ENCODE measurements at regions not wholly inside any gene's neighbourhood (a gene's known extent, or its start where the extent isn't known, plus 50 kb on each side); places are given as distances from the start of the nearest gene placed in this dataset.

- Histone ChIP-seq H3K36me3 (ENCODE audit: control insufficient read depth in 1 of 2, insufficient read depth in 2 of 2, low read length in 2 of 2) (no peaks in the 10 kb centered on the region), H3K4me2 (ENCODE audit: low read length) (no peak overlapping the region), H2AFZ (ENCODE audit: low read depth, low read length, poor library complexity, severe bottlenecking) (no peak overlapping the region), H3K9me2 (ENCODE audit: insufficient read depth) (no peaks in the 10 kb centered on the region), H3K4me1 (ENCODE audit: control insufficient read depth in 1 of 2, insufficient read depth in 2 of 2, low read length in 2 of 2) (no peaks in the 10 kb centered on the region), H3K27me3 (ENCODE audit: insufficient read depth, low read length) (peaks cover 26% of the 10 kb centered on the region; the same call in 1 of the 2 replicates), H3K4me3 (replicated peaks in 1 of 2; ENCODE audit: low read depth in 1 of 2, low read length in 2 of 2) (no peak overlapping the region), H4K20me1 (ENCODE audit: insufficient read depth) (no peaks in the 10 kb centered on the region), H3K9ac (ENCODE audit: low read length) (no peak overlapping the region), H3K79me2 (ENCODE audit: insufficient read depth, low read length) (no peaks in the 10 kb centered on the region), H3K9me3 (ENCODE audit: control insufficient read depth in 1 of 2, insufficient read depth in 1 of 2, low read depth in 1 of 2, low read length in 2 of 2) (no peaks in the 10 kb centered on the region), H3K27ac (ENCODE audit: low read depth, low read length) (no peak overlapping the region)
- ChIA-PET CTCF (no interaction called here), RAD21 (ENCODE audit: low non-redundant PET in 1 of 2, low total read pairs in 2 of 2, uncharacterized antibody in 2 of 2, unreplicated experiment in 2 of 2) (no interaction called here), POLR2A (no interaction called here)
- BruUV-seq (replicated peaks): no TSS peak
- no peak for ATAC-seq
- TF ChIP-seq ZBTB33 (IDR thresholded peaks at IDR 0.05; ENCODE audit: extremely low read depth, insufficient replicate concordance, low read length): no peak
- intact Hi-C loops (cut with micrococcal nuclease): no loop called here
- DNase-seq (ENCODE audit: low read depth, low spot score): no peak
Observed at GRCh38 chr5:1959231-1959630, 76.5 kb upstream of the IRX4 start.

GRCh38 chr5:1958211-1959010 is 75.7 kb upstream of the IRX4 start:
- H3K4me3 ChIP-seq (replicated peaks in 1 of 2; ENCODE audit: low read depth in 1 of 2, low read length in 2 of 2): no peak overlapping the region
- ChIA-PET RAD21 (ENCODE audit: low non-redundant PET in 1 of 2, low total read pairs in 2 of 2, uncharacterized antibody in 2 of 2, unreplicated experiment in 2 of 2) (no interaction called here), CTCF (no interaction called here), POLR2A (no interaction called here)
- H4K20me1 ChIP-seq (ENCODE audit: insufficient read depth): no peaks in the 10 kb centered on the region
- peaks cover 28% of the 10 kb centered on the region; the same call in 1 of the 2 replicates for H3K27me3 ChIP-seq (ENCODE audit: insufficient read depth, low read length)
- DNase-seq (ENCODE audit: low read depth, low spot score): no peak
- intact Hi-C loops (cut with micrococcal nuclease): no loop called here
- H3K9ac ChIP-seq (ENCODE audit: low read length): no peak overlapping the region
- H3K27ac ChIP-seq (ENCODE audit: low read depth, low read length): no peak overlapping the region
- no peaks in the 10 kb centered on the region for H3K9me2 ChIP-seq (ENCODE audit: insufficient read depth)
- no TSS peak for BruUV-seq (replicated peaks)
- no peaks in the 10 kb centered on the region for H3K79me2 ChIP-seq (ENCODE audit: insufficient read depth, low read length)
- no peak overlapping the region for H3K4me2 ChIP-seq (ENCODE audit: low read length)
- no peaks in the 10 kb centered on the region for H3K36me3 ChIP-seq (ENCODE audit: control insufficient read depth in 1 of 2, insufficient read depth in 2 of 2, low read length in 2 of 2)
- TF ChIP-seq MAX (IDR thresholded peaks at IDR 0.05) (no peak), EZH2 (IDR thresholded peaks at IDR 0.05) (no peak), EGR1 (IDR thresholded peaks at IDR 0.05; ENCODE audit: low read depth) (no peak)
- H3K9me3 ChIP-seq (ENCODE audit: control insufficient read depth in 1 of 2, insufficient read depth in 1 of 2, low read depth in 1 of 2, low read length in 2 of 2): no peaks in the 10 kb centered on the region
- no peaks in the 10 kb centered on the region for H3K4me1 ChIP-seq (ENCODE audit: control insufficient read depth in 1 of 2, insufficient read depth in 2 of 2, low read length in 2 of 2)
- no peak overlapping the region for H2AFZ ChIP-seq (ENCODE audit: low read depth, low read length, poor library complexity, severe bottlenecking)
- ATAC-seq: no peak

All from HCT116 (cell line).